ENCODE measurements at regions not wholly inside any gene's neighbourhood (a gene's known extent, or its start where the extent isn't known, plus 50 kb on each side); places are given as distances from the start of the nearest gene placed in this dataset.

GRCh38 chrX:138761380-138761779, 49.9 kb upstream of the FGF13 start:
- TF ChIP-seq POLR2AphosphoS5 (IDR thresholded peaks at IDR 0.05) = no peak
- no peak for TF ChIP-seq EP300 (IDR thresholded peaks at IDR 0.05)
- TF ChIP-seq CTCF (IDR thresholded peaks at IDR 0.05) = no peak
- 70% methylated on average over 3 of the region's 3 CpGs for WGBS
- no peaks in the 10 kb centered on the region for H3K9me3 ChIP-seq

More at GRCh38 chrX:138761380-138761779, 49.9 kb upstream of the FGF13 start:
- DNase-seq (ENCODE audit: low spot score in 2 of 2) = no peak
- no peaks in the 10 kb centered on the region for H3K36me3 ChIP-seq
- no peaks in the 10 kb centered on the region for H3K4me1 ChIP-seq
- no peak overlapping the region for H3K4me3 ChIP-seq
- H3K27me3 ChIP-seq = no peaks in the 10 kb centered on the region
- no peak overlapping the region for H3K27ac ChIP-seq
